Stimulated activated CD8-positive, alpha-beta memory T cell treated with anti-CD3 and anti-CD28 coated beads, Interleukin-7, amount 100 ng/mL, for 4 hours (primary cell): ENCODE measurements at regions not wholly inside any gene's neighbourhood (a gene's known extent, or its start where the extent isn't known, plus 50 kb on each side); places are given as distances from the start of the nearest gene placed in this dataset.

Experiments used
- DNase-seq, 2 donors: peaks; one replicate each; pipeline ENCODE4 v3.0.0-alpha.2; 2020; ENCODE audit warnings: low read depth in 2 of 2

DNA sequence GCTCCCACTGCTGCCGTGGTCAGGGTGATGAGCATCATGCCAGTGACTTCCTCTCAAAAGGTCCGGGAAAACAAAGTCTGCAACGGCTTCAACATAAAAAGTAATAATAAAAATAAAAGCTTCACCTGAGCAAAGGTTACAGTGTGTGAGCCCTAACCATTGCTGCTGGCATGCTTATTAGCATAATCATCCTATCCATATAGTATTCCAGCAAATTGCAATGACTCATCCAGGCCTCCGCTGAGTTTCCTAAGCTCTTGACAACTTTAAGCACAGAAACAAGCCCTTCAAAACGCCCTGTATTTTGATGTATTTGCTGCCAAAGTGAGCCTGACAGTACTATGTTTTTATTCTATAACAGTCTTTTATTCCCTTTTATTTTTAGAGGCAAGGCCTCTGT lies 100.5 kb downstream of the AASDH start:
- DNase-seq: no peak

DNA sequence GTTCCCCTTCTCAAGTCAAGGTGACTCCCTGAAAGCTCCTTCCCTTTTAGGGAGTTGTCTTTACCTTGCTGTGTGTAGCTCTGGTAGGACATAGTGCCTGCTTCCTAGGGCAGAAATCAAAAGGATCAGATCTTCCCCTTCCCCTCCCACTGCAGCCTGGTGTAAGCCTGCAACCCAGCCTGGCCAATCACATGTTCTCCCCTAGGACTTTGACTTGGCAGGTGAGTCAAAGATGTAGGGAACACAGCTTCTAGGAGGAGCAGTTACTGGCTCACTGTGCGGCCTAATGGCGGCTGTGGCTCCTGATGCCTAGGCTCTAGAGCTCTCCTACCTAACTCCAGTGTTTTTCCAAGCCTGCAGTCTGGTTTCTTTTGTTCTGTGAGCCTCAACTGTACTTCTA lies 103.9 kb downstream of the AASDH start:
- DNase-seq: no peak

DNA sequence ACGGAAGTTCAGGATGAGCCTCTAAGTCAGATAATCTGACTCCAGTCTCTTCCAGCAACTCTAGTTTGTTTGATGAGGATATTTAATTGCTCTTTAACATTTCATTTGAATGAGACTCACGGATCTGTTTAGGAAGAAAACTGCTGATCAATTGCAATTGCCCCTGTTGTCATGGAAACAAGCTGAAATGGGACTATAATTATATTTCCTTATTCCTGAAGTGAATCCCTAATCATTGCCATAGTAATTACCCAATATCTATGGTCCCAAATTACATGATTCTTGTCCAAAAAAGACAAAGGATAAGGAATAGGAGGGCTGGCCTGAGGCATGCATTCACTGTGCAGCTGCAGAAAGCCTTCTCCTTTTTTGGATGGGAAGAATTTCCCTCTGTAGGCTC lies 105.3 kb downstream of the AASDH start:
- no peak for DNase-seq

DNA sequence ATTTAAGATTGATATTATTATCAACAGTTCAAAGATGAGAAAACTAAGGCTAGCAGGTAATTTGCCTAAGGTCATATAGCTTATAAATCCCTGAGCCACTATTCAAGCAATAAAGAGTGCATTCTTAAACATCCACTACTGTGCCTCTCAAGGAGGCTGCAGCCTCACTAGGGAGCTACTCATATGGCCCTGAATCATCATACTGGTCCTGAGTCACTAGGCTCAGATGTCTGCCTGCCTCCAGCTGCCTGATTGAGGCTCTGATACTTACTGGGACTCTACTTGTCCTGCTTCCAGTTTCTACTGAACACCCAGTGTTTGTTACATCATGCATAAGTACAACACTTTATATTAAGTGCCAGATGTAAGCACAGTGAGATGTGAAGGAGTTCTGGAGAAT lies 110.7 kb downstream of the AASDH start:
- no peak for DNase-seq

DNA sequence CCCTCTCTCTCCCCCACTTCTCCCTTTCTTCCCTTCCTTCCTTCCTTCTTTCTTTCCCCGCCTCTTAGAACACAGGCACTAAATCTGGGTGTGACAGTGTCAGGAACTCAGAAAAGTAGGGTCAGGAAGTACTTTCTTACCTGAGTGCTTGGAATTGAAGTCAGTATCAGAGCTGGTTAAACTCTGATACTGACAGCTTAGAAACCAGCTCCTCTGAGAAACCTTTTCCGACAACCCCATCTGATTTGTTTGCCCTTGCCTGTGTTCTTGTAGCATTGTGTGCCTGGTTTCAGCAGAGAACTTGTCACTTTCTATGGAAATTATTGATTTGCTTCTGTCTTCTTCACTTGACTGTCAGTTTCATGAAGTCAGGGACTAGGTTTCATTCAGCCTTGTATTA lies 113.9 kb downstream of the AASDH start:
- no peak for DNase-seq

DNA sequence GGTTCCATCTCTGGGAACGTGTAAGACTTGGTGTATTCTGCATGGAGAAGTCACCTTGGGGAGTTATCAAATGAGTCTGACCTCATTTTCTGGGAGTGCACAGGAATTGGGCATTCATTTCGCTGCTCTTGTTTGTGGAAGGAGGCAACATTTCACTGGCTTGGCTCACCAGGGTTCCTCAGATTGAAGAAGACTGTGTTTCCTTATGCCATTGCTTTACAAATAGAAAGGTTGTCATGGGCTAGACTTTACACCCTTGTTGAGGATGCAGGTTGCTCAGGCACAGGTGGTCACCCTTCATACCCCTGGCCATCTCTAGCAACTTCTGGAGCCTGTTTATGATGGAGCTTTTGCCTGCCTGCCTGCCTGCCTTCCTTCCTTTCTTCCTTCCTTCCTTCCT lies 114.4 kb downstream of the AASDH start:
- DNase-seq: no peak

DNA sequence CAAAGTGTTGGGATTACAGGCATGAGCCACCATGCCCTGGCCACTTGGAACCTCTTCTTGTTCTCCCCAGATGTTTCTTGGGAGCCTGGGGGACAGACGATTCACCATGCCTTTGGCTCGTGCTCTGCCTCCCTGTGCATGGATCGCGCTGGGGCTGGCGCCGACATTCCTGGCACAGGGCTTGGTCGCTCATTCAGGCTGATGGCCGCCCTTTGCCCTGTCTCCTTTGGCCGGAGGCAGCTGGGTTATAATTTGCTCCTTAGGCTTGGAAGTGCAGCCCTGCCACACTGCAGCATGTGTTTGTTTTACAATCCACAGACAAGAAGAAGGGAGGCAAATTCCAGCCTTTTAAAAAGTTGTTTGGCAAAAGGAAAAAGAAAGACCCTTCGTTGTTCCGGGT lies 115.3 kb downstream of the AASDH start:
- DNase-seq: no peak

DNA sequence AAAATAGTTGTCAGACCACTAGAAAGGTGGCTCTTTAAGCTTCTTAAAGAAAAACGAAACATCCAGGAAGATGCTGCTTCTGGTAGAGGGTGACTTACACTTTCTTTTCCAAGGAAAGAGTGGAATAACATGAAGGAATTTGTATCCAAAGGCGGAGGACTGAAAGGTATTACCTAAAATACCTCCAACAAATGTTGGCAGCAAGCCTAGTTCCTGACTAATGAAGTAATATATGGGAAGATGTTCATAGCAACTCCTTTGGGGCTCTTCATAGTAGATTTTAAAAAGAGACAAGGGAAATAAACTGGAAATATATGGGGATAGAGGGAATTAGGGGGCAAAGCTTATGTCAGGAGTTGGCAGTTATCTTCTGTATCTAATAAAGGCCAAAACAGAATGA lies 116.2 kb downstream of the AASDH start:
- DNase-seq: no peak

DNA sequence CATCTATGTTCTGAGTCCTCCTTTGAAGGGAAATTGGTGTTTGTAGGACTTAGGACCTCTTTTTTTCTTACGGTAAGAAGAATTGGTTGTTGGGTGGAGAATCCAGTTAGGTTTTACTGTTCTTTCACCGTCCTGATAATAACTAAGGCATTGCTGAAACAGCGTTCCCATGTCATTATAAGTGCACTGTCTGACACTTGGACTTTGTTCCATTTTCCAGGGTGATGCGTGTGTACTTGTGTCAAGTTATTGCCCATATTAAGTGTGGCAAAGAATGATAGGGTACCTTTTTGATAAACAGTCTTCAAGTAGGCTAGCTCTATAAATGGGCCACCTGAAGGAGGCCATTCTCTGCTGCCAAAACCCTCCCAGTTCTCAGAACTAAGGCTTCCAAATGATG lies 119.7 kb downstream of the AASDH start:
- no peak for DNase-seq

DNA sequence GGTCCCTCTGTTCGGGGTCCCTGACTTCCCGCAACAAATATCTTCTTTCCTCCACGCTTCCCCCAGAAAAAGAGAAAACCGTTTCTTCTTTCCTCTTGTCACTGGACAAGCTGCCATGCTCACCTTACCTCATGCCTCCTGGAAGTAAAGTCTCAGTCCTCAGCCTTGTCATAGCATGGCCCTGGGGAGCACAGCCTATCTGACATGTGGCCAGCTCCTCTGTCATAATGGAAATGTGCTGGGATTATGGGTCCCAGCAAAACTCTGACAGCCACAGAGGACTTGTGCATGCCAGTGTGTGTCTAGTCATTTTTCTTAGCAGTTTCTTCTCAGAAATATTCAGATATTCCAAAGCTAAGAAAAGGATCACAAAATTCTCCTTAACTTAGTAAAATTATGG lies 122.4 kb downstream of the AASDH start:
- DNase-seq: no peak

DNA sequence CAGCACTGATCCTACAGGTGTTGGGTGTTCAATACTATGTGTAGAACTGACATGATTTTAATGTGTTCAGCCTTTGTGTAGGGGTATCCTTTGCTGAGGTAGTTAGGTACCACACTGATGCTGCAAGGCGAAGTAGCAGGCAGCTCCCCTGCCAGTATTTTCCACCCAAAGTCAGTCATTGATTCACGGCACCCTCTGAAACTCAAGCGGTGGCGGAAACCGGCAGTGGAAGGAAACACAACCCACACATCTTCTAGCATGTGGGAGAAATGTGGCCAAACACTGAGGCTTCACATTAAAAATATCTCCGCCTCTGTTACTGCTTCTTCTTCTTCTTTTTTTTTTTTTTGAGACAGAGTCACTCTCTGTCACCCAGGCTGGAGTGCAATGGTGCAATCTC lies 126.3 kb downstream of the AASDH start:
- peak; percentile 13 to 24 for DNase-seq

DNA sequence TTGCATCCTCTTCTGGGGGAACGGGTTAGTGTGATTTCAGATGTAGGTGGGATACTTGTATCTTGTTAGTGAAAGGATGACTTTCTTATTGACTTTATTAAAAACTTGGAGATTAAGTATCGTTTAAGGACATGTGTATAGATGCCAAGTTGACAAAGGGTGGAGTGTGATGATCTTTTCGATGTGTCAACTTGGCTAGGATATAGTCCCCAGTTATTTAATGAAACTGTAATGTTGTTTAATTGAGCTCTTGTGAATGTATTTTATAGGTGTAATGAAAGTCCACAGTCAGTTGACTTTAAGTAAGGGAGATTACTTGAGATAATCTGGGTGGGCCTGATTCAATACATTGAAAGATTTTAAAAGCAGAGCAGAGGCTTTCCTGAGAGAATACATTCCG lies 127.0 kb downstream of the AASDH start:
- DNase-seq: no peak

DNA sequence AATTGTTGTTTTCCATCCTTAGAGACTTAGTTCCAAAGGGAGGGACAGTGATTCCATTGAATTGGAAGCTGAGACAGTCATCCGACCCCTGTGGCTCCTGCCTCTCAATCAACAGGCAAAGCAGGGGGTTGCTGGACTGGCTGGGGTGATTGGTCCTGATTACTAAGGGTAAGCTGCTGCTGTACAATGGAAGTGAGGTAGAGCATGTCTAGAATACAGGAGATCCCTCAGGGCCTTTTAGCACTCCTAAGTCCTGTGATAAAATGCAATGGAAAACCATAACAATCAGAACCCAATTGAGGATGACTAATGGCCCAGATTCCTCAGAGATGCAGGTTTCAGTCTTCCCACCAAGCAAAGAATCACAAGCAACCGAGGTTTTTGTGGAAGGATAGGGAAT lies 127.6 kb downstream of the AASDH start:
- DNase-seq: no peak

DNA sequence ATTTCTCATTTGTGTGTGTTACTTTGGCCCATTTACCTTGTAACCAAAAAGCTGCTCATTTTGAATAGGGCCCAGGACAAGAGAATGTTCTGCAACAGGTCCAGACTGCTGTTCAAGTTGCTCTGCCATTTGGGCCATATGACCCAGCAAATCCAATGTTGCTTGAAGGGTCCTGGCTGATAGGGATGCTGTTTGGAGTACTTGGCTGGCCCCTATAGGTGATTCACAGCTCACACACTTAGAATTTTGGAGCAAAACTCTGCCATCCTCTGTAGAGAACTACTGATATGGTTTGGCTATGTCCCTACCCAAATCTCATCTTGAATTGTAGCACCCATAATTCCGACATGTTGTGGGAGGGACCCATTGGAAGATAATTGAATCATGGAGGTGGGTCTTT lies 131.5 kb downstream of the AASDH start:
- no peak for DNase-seq

DNA sequence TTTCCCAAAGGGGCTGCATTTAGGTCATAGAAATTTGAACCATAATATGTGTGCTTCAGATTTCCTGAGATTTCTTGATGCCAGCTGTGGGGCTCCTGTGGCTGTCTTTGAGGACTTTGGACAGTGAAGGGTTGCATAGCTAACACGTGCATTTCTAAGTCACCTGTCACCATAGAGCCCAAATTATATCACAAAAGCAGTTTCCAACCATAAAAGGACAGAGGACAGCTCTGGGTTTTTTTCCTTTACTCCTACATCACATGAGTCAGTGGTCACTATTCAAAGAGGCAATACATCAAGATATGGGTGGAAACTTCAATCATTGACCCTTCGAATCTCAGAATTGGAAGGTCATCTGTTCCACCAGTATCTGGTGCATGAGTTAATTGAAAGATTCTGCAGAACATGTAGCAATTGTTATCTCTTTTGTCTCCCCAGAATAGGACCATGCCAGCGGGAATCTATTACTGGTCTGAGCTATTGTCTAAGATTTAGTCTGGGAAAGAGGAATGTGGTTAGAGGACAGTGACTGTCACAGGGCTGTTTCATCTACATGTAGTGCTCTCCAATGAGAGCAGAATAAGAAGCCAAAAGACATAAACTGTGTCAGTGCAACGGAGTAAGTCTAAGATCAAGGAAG lies 133.5 kb downstream of the AASDH start:
- no peak for DNase-seq

DNA sequence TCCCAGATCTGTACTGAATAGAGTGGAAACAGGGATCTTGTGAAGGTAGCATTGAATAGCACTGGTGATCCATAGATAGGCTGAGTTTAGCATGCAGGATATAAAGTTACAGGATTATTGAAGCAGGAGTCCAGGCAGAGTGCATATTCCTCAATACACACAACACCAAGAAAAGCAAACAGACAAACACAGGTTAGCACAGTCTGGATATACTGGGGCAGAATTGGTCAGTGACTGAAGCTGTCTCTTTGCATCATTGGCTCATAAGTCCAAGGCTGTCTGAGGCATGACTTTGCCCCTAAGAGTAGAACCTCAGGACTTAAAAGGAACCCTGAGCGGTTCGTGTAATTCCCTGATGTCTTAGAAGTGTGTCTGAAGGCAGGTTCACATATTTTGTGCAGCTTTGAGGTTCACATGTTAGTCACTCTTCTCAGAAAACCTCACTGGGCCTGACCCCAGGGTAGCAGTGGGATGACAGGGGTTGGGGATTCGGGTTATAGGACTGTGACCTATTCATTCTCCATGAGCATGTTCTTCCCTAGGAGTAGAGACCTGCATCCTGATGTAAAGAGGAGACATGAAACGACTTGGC lies 134.6 kb downstream of the AASDH start:
- DNase-seq: no peak

DNA sequence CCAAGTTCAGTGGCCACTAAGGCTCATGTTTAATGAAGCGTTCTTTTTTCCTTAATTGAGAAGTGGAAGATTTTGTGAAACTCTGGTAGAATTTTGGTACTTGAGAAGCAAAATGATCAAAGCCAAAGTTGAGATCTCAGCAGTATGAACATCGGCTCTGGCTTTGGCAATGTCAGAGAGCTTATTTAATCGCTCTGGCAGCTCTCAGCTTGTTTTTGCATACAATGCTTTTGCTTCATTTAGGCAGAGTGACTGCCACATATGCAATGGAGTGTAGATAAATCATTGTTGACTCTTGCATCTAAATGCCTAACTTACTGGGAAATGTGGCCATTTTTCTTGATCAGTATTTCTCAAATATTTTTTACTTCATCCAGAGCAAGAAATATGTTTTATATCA lies 135.7 kb downstream of the AASDH start:
- DNase-seq: no peak

DNA sequence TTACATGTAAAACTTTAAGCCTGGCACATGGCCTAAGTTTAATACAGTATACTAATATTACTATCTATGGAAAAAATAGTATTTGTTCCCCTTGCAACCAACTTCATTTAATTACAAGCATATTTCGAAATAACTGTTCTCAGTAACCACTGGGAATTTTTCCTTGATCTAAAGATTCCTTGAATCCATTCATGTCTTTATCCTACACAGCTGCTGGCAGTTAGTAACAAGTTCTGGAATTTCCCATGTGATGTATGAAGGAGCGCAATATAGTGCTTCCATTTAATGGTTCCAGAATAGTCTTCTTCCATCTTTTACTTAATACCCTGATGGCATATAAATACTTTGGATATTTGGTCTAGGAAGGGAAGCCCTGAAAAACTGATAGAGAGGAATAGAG lies 136.5 kb downstream of the AASDH start:
- no peak for DNase-seq

DNA sequence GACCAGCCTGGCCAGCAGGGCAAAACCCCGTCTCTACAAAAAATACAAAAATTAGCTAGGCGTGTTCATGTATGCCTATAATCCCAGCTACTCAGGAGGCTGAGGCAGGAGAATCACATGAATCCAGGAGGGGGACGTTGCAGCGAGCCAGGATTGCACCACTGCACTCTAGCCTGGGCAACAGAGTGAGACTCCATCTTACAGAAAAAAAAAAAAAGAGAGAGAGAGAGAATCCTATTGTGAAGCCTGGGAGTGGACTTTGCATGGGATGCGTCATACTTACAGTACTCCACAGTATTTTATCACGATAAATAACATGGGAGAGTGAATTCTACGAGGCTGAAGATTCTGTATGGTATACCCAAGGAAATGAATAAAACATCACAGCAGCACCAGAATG lies 139.6 kb downstream of the AASDH start:
- no peak for DNase-seq

DNA sequence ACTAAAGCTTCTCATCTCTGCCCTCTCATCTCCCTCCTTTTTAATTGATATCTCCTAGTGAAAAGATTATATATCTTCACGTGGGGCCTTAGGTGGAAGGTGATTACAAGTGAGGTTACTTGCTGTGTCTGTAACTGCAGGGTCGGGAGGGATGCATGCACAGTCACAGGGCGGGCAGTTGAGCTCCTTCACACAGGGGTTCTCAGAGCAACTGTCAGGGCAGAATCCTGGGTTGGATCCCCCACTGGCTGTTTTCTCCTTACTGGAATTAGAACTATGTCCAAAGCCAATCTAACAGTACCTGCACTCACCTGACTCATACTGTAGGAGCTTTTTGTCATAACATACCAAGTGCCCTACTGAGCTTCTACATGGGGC lies 141.1 kb downstream of the AASDH start:
- no peak for DNase-seq

DNA sequence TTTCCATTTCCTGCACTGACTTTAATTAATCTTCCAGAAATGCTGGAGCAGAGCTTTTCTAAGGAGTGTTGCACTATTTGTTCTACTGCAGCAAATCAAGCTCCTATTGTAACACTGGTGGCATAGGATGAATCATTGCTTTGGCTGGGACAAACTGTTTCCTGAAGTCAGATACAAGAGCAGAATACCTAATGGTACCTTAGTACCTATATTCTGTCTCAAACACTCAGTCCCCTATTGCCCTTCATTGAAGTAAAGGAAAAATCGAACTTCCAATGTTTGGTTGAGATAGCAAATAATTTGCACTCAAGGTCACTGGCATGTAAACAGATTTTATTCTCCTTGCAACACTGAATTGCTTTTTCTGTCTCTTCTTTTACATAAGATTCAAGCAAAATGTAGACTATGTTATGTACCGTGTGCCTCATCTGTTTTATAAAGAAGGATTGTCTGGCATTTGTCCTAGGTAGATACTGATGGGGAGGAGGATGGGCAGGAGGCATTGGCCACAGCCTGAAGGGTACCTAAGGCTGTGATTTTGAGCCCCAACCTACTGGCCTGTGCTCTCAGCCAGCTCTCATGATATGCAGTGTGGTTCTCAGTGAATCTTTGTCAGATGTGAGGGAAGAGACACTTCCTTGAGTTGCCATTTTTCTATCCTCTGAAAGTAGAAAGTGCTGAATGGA lies 141.6 kb downstream of the AASDH start:
- no peak for DNase-seq

DNA sequence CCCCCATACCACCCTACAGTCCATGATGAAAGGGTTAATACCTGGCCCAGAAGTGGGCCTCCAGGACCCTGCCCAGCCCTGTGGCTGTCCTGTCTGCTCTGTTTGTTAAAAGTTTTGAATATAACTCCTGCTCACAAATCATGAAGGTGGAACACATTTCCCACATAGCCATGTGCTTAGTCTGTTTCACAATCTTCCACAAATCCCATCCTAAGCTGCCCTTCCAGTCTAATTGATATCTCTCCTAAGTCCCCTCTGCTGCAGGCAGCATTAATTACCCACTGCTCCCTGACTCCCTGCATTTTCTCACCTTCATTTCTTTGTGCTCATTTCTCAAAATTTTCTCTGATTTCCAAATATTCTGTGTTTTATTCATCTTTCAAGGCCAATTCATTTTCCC lies 142.6 kb downstream of the AASDH start:
- no peak for DNase-seq

DNA sequence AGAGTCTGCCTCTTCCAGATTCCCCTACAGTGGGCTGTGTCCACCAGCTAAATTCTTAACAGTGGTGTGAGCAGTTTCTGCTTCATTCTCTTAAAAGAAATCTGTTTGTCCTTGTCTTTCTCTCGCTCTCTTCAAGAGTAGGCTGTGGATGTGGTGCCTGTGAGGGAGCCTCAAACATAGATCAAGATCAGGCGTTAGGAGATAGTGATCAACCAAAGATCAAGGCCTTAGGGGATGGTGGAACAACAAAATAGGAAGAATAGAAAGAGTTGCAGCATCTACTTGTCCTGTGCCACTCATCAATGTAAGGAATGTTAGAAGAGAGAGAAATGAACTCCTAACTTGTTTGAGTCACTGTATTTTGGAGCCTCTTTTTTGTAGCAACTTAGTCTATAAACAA lies 144.2 kb downstream of the AASDH start:
- no peak for DNase-seq

DNA sequence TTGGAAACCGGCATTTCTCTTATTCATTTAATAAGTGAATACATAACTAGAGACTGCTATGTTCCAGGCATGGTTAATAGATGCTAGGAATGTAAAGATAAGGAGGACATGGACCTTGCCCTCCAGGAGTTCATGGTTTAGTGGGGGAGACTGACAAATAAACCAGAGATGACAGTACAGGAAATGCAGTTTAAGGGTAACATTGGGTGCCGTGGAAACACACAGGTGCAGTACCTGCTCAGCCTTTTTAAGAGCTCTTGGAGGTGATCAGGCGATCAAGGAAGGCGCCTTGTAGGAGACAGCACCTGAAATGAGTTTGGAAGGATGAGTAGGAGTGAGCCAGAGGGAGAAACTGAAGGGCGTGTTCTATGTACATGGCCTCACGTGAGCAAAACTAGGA lies 145.8 kb downstream of the AASDH start:
- DNase-seq: no peak
